Jurkat, Clone E6-1 (cell line): ENCODE measurements at regions not wholly inside any gene's neighbourhood (a gene's known extent, or its start where the extent isn't known, plus 50 kb on each side); places are given as distances from the start of the nearest gene placed in this dataset.

ENCODE experiments used
- DNase-seq: peaks from one replicate; pipeline ENCODE4 v3.0.0-alpha.2; 2011; ENCODE audit warnings: low read depth, low spot score
- H3K4me3 ChIP-seq: 2 replicates; pipeline ENCODE4 v1.5.1; 2011; ENCODE audit warnings: mild to moderate bottlenecking, low read length, control low read depth, moderate library complexity

- no peak for DNase-seq
- no peak overlapping the region for H3K4me3 ChIP-seq
Observed at GRCh38 chr20:48195121-48195870, 410.0 kb upstream of the SULF2 start.

- DNase-seq = no peak
- no peak overlapping the region for H3K4me3 ChIP-seq
Observed at GRCh38 chr20:48194583-48194982, 409.3 kb upstream of the SULF2 start.

- H3K4me3 ChIP-seq = no peak overlapping the region
- DNase-seq = no peak
Observed at GRCh38 chr20:48193627-48194425, 408.5 kb upstream of the SULF2 start.

- no peak overlapping the region for H3K4me3 ChIP-seq
- DNase-seq = no peak
Observed at GRCh38 chr20:48192109-48192508, 406.8 kb upstream of the SULF2 start.

GRCh38 chr20:48191200-48191599 lies 405.9 kb upstream of the SULF2 start:
- H3K4me3 ChIP-seq = no peak overlapping the region
- no peak for DNase-seq

GRCh38 chr20:48190757-48191156 lies 405.5 kb upstream of the SULF2 start:
- H3K4me3 ChIP-seq = no peak overlapping the region
- no peak for DNase-seq

GRCh38 chr20:48189181-48189580 lies 403.9 kb upstream of the SULF2 start:
- peak; percentile 7 for DNase-seq

GRCh38 chr20:48187851-48188250 lies 402.6 kb upstream of the SULF2 start:
- no peak overlapping the region for H3K4me3 ChIP-seq
- no peak for DNase-seq

More at GRCh38 chr20:48189181-48189580, 403.9 kb upstream of the SULF2 start:
- no peak overlapping the region for H3K4me3 ChIP-seq

- H3K4me3 ChIP-seq = no peak overlapping the region
- peak; percentile 7 for DNase-seq
Observed at GRCh38 chr20:48186915-48187314, 401.6 kb upstream of the SULF2 start.

GRCh38 chr20:48186447-48186846 lies 401.2 kb upstream of the SULF2 start:
- DNase-seq = no peak
- no peak overlapping the region for H3K4me3 ChIP-seq

- no peak for DNase-seq
- H3K4me3 ChIP-seq = no peak overlapping the region
Observed at GRCh38 chr20:48184229-48184628, 398.9 kb upstream of the SULF2 start.

GRCh38 chr20:48181261-48181935 lies 396.1 kb upstream of the SULF2 start:
- no peak for DNase-seq
- no peak overlapping the region for H3K4me3 ChIP-seq

GRCh38 chr20:48180618-48181017 lies 395.3 kb upstream of the SULF2 start:
- H3K4me3 ChIP-seq = no peak overlapping the region
- no peak for DNase-seq

- no peak overlapping the region for H3K4me3 ChIP-seq
- DNase-seq = no peak
Observed at GRCh38 chr20:48180024-48180423, 394.7 kb upstream of the SULF2 start.

- no peak overlapping the region for H3K4me3 ChIP-seq
- DNase-seq = no peak
Observed at GRCh38 chr20:48178633-48179032, 393.4 kb upstream of the SULF2 start.

- no peak overlapping the region for H3K4me3 ChIP-seq
Observed at GRCh38 chr20:48177058-48177457, 391.8 kb upstream of the SULF2 start.

GRCh38 chr20:48176139-48176538 lies 390.9 kb upstream of the SULF2 start:
- H3K4me3 ChIP-seq = no peak overlapping the region
- DNase-seq = no peak

More at GRCh38 chr20:48177058-48177457, 391.8 kb upstream of the SULF2 start:
- no peak for DNase-seq

GRCh38 chr20:48175261-48175660 lies 390.0 kb upstream of the SULF2 start:
- DNase-seq = no peak
- H3K4me3 ChIP-seq = no peak overlapping the region

GRCh38 chr20:48172357-48172702 lies 387.0 kb upstream of the SULF2 start:
- DNase-seq = no peak
- no peak overlapping the region for H3K4me3 ChIP-seq
